ENCODE measurements at regions not wholly inside any gene's neighbourhood (a gene's known extent, or its start where the extent isn't known, plus 50 kb on each side); places are given as distances from the start of the nearest gene placed in this dataset.

DNA sequence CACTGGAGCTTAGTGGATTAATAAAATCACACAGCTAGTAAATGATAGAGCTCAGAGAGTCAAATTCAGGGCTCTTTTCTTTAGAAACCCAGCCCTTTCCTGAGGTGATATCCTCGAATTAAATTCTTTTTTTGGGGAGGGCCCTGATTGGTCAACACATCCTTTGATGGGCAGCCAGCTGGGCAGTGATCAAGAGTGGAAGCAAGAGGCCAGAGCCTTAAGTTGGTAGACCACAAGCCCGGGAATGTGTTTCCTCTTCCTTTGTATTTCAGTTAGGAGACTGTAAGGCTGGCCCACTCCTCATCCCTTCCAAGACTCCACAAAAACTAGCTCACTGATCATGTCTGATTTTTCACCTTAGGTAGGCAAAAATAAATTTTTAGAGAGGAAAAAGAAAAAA lies 640.5 kb downstream of the DHX35 start:
- no peak for DNase-seq

DNA sequence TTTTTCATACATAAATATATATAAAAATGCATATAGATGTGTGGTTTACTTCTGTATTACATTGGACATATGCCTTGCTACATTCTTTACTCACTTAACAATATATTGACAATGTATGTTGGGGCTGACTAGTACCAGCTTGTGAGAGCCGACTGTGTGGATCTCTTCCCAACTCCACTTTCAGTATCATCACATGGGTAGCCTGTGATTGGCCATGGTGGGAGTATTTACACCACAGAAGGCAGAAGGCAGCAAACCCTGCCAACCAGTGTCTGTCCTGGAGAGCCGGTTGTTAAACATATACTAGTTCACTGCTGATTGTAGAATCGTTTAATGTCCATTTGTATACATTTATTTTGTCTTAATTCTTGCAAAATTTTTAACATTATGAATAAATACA lies 638.7 kb downstream of the DHX35 start:
- DNase-seq: no peak

DNA sequence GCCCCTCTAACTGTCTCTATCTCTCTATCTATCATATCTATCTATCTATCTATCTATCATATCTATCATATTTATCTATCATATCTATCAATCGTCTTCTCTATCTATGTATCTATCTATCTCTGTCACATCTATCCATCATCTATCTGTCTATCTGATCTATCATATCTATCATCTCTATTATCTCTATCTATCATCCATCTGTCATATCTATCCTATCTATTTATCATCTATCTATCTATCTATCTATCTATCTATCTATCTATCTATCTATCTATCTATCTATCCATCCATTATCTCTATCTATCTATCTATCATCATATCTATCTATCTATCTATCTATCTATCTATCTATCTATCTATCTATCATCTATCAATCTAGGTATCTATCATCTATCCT lies 638.0 kb downstream of the DHX35 start:
- DNase-seq: no peak

DNA sequence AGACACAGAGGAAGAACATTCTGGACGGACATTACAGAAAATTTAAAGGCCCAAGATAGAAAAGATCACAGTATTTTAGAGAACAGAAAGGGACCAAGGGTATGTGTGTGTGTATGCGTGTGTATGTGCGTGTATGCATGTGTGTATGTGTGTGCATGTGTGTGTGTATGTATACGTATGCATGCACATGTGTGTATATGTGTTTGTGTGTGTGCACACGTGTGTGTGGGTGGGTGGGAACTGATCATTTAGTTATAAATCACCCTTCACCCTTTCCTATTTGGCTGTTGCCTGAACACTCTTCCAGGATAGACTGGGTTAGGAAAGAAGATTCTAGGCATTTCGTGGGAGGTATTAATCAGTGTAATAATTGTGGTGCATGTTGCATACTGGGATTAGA lies 634.4 kb downstream of the DHX35 start:
- no peak for DNase-seq

DNA sequence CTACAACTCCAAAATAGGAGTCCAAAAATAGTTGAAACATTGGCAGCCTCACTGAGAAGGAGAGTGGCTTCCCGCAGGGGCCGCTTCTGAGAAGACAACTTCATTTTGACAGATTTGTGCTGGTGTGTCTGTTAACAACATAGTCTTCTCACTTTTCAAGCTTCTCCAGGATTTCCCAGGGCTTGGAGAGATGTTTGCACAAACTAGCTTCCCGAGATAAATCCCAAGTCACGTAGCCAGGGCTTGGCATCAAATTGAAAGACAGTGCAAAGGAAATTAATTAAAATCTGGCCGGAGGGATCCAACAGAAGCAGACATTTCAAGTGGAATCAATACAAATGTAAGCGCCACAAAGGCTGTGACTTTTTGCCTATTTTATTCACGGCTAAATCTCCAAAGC lies 630.2 kb downstream of the DHX35 start:
- DNase-seq: no peak

DNA sequence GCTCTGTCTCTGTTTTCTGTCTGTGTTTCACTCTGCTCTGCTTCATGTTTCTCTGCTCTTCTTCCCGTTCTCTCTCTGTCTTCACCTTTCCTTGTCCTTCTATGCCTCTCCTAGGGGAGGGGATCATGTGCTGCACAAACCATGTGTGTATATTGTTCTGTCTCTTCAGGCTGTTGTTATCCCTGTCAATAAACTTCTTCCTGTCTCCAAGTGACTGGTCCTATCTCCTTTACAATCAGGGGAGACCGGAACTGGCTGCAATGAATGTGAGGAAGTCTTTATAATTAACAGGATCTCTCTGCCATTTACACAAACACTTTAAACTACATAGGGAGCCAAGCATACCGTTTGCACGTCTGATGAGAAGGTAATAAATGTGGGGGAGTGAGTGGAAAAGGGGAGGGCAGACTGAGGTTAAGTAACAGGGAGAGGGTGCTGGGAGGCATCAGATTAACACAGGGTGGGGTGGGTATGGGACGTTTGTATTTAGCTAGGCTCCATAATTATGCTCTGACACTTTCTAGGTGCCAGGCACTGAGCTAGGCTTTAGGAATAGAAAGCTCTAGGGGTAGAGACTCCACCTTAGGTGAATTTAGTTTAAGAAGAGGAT lies 626.1 kb downstream of the DHX35 start:
- no peak for DNase-seq

DNA sequence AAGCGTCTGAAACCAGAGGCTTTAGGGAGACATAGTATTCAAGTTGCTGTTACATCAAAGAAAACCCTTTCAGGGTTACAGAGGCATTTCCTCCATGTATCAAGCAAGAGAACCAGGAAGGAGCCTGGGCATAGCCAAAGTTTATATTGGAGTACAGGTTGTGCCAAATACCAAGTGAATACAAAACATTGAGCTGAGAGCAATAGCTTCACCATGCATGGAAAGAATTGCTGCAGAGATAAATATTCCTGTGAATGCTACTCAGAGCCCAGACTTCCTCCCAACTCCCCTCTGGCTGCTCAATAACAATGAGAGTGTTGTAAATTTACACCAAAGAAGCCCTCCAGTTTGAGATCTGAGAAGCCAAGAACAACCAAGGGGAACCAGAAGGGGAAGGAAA lies 618.9 kb downstream of the DHX35 start:
- DNase-seq: no peak

DNA sequence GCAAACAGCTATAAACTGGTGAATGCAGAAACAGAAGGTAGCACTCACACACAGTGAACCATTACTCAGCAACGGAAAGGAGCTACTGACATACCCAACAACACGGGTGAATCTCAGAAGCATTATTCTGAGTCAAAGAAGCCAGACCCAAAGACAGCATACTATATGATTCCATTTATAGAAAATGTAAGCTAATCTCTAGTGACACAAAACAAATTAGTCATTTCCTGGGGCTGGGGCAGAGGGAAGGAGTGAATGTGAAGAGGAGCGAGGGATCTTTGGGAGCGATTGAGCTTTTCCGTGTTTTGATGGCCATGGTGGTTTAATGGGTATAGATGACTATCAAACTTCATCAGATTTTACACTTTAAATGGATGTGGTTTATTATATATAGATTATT lies 614.6 kb downstream of the DHX35 start:
- no peak for DNase-seq

DNA sequence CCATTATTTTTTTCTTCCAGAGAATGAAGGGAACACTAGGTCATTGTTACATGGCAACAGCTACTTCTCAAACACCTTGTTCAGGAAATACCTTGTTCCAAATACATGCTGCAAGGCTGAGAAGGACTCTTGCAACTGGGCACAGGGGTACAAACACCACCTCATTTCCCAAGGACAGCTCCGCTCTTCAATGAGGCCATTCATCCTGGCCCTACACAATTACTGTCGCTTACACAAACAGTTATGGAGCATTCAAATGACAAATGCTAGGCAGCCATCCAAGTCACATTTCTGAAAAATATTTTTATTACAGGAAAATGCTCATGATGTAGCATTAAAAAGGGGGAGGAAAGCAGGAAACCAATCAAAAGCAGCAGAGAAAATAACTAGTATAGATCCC lies 611.9 kb downstream of the DHX35 start:
- DNase-seq: no peak

DNA sequence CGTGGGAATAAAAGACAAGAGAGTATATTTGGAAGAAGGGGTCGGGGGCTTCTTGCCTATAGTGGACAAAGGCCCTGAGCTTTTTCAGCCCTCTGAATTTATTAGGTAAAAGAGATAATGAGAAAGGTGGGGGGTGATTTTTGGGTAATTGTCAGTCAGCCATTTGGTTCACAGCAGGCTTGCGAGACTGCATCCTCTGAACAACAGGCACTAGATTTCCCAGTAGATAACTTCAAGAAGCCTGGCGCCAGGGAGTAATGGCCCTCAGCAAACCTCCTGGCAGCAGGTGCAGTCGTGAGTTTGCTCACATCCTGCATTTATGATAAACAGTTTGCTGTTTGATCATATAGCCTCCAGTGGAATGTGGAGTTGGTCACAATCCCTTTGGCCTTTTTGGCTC lies 609.0 kb downstream of the DHX35 start:
- no peak for DNase-seq

DNA sequence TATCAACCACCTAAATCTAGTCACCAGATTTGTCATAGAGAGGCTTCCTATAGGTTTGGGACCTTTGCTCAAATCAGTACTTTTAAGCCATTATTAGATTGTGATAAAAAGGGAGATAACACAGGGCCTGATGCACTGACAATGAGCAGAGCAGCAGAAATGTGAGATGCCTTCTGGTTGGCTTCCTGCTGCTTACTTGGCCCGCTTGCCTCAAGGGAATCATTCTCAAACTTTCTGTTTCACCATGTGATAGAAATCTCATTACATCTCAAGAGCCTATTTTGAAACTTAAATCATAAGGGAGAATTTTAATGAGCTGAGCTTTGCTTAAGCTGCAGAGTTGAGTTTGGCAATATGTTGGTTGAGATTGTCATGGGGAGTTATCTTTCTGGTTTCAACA lies 606.0 kb downstream of the DHX35 start:
- DNase-seq: no peak

DNA sequence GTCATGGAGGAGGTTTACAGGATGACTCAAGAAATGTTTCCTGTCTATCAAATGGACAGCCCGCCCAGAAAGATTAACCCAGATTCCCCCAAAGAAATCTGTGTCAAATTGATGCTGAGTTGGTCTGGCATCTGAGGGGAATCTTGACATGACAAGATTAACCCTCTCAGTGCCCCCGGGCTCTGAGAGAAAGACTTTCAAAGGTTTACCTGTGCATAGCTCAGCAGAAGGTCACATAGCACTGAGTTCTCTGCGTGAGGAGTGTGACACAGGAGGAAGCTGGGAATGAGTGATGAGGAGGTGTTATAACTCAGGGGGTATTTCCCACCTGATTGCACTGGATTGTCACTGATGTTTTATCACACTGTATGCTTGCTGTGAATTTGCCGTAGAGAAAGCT lies 601.2 kb downstream of the DHX35 start:
- no peak for DNase-seq

DNA sequence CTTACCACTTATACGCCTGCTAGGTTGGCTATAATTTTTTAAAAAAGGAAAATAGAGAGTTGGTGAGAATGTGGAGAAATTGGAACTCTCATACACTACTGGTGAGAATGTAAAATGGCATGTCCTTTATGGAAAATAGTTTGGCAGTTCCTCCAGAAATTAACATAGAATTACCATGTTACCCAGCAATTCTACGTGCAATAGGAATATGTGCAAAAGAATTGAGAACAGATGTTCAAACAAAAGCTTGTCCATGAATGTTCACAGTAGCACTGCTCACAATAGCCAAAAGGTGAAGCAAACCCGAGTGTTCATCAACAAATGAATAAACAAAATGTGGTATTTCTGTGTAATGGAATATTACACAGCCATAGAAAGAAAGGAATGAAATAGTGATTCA lies 592.2 kb downstream of the DHX35 start:
- DNase-seq: no peak

DNA sequence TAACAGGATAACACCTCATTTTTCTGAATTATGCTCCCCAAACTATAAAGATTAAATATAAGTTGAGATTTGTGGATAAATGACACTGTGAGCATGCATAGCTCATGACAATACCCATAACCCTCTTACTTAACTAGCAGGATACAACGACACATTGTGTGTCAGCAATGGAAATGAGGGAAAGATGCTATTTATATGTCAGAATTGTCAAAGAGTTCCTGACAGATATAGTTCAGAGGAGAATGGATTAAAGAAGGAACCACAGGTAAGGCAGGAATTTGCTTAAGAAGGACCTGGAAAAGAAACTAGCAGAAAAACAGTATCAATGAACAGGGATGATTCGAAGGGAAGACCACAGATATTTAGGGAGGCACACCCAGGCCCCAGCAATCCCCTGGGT lies 591.0 kb downstream of the DHX35 start:
- DNase-seq: no peak

DNA sequence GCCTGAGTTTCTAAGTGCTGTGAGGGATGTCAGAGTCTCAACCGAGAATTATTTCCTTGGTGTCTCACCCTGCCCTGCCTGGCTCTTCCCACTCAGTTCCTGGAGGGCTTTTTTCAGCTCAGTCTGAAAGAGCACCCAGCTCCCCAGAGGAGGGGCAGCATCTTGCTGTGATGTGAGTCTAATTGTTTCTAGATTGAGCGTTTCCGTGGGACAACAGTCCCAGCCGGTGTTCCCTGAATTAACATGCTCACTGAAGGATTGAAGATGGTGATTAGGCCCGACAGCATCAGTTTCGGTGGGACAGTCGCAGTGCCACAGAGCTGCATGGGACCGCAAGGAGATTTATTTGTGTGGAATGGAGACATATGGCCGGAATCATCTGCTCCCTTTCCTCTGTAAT lies 587.6 kb downstream of the DHX35 start:
- DNase-seq: no peak

DNA sequence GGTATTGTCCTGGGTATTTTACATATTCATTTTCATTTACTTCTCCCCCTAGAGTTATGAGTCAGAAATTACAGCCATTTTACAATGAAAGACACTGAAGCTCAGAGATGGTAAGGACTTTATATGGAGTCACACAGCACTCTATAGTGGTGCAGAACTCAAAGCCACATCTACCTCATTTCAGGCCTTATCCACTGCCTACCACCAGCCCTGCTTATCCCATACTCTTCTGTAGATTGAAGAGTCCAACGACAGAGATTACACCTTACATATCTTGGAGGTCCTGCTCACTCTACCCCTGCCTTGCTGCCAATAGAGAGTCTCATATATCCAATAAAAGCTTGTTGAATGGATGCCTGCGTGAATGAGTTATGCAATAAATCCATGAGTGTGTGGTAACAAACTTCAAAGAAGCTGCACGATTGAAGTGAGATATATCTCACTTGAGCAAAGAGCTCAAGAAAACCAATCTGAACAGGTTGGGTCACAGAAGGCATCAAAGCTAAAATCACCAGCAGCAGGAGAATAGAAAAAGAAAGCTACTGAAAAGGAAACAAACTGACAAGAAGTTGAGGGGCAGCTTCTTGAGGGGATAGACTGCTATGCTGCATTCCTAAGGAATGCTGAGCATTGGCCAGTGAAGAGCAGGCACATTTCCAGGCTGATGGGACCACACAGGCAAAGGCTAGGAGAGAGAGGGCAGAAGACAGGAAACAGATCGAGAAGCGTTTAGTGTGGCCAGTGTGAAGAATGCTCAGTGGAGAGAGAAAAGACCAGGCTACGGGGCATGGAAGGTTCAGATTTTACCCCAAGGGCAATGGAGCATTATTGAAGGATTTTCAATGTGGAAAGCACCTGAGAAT lies 585.6 kb downstream of the DHX35 start:
- no peak for DNase-seq

DNA sequence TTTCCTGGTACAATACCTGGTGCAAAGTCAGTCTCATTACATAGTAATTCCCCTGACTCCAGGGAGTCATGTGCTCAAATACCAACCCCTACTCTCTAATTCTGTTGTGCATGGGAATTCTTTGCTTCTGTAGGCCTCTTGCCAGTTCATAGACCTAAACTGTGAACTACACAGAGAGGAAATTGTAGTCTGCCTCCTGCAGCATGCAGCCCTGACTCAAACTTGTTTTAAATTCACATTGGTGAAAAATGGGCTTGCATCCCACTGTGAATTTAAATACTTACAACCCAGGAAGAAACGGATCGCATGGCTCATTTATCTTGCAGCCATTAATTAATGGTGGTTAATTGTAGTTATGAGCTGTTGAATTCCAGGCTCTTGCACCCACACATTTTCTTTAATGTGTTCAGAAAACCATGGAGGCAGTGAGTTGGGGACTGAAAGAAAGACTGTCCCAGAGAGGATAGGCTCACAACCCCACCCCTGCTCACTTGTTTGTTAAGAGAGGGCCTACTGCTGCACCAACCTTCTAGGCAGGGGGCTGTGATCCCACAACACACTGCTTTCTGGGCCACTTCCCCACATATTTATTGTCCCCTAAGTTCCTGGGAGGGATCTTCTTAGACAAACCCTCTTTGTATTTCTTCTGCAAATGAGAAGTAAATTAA lies 579.1 kb downstream of the DHX35 start:
- no peak for DNase-seq

DNA sequence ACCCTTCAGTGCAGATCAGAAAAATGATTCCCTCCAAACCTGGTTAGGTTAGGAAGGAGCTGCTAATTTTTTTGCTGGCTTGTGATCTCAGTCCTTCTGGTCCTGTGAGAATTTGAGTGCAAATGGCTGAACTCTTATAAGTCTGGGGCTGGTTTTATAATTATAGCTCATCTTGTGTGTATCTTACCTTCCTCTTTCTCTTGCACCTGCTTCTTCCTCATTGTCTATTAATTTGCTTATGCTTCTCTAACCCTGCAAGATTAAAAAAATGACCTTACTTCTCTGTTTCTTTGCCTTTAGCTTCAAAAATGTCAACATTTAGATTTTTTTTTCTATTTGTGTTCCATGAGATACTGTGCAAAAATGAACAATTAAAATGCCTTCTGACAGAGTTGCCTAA lies 576.2 kb downstream of the DHX35 start:
- DNase-seq: no peak

DNA sequence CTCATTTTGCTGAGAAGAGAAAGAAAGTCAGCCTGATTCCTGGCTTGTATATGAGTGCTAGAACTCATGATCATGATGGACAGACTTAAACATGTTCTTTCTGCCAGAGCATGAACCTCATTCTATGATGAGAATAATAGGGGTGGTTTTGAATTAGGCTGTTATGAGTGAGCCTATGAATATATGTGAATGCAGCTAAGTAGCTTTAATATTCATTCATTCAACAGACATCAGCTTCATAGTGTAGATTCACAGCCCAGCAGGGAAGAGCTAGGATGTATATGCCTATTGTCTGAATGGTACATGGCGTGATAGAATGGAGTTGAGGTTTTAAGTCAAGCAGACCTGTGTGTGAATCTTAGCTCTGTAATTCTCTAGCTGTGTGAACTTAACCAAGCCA lies 573.2 kb downstream of the DHX35 start:
- no peak for DNase-seq

DNA sequence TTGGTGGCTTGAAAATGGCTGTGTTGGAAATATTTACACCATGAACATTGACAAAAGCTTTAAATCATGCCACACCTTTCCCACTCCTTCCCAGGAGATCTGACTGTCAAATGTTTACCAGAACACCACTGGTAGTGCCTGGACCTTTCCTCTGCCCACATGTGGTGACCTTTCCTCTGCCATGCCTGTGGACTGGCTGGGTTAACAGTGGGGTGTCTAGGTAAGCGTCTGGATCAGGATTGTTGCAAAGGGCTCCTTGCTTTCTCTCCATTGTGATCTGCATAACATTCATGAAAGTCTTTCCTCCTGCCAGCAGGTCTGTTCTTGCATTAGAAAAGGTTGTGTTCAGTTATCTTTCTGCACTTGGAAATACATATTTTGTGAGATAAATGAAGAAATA lies 572.7 kb downstream of the DHX35 start:
- no peak for DNase-seq

DNA sequence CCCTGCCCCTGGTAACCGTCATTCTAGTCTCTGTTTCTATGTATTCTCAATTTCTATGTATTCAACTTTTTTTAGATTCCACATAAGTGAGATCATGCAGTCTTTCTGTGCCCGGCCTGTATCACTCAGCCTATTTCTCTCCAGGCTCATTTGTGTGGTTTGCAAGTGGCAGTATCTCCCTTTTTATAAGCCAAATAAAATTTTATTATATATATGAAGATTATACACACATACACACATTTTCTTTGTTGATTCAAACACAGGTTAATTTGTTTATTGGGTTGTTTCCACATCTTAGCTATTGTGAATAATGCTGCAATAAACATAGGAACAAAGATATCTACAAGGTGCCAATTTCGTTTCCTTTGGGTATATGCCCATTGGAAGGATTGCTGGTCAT lies 571.7 kb downstream of the DHX35 start:
- no peak for DNase-seq

DNA sequence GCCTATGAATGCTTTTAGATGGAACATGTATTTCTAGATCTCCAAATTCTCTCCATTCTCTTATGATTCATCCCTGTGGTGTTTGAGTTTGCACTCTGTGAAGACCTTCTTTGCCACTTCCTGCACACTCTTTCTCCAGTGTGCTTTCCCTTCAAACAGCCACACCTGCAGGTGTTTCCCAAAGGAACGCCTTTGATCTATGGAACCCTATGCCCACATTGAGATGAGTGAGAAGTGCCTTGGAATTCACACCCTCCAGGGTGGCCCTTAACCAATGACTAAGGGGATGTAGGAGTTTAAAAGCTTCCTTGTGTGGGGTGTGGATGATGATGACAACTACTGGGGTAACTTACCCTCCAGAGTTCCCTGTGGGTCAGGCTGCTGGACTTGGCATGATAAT lies 570.1 kb downstream of the DHX35 start:
- no peak for DNase-seq

DNA sequence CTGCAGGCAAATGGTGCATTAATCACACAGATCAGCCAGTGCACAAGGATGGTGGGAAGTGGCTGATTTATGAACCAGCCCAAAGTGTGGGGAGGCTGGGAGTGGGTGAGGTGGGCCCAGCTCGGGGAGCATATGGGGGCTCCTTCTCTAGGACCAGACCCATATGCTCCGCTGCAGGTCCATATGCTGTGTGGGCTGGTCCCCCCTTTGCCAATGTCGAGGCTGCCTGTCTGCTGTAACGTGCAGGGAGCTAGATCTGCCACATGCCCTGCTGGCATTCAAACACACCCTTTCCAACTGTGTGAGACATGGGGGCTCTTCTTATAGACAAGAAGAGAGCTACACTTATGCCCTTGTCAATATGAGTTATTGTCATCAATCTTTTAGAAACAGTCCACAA lies 566.3 kb downstream of the DHX35 start:
- no peak for DNase-seq

DNA sequence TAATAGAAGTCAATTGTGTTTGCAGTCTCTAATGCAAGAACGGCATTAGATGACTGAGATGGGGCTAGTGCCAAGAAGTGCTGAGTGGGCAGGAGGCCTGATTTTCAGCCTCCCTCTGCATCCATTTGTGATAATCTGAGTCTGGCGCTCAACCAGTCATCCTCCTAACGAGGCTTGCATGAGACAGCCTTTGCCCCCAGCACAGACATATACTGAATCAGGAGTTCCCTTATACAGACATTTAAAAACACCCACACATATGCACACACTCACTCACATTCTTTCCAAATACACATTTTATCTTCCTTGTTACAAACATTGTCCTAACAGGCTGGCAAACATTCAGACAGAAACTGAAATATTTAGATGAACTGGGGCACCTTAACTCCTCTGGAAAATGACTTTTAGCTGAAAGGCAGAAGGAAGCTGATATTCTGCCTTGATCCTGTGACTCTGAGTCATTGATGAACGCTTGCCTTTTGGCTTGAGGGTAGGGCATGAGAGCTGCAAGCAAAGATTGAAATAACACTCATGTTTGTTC lies 562.3 kb downstream of the DHX35 start:
- no peak for DNase-seq
